ENCODE measurements at regions not wholly inside any gene's neighbourhood (a gene's known extent, or its start where the extent isn't known, plus 50 kb on each side); places are given as distances from the start of the nearest gene placed in this dataset.

GRCh38 chr3:87761341-87761740 is 297.5 kb downstream of the CGGBP1 start:
- H2AFZ ChIP-seq (ENCODE audit: low read length), result no peak overlapping the region
- DNase-seq, result no peak
- no peaks in the 10 kb centered on the region for H3K36me3 ChIP-seq (replicated peaks; ENCODE audit: insufficient read depth, low read length)
- H4K20me1 ChIP-seq (ENCODE audit: insufficient read depth, low read length), result no peaks in the 10 kb centered on the region
- TF ChIP-seq EZH2phosphoT487 (IDR thresholded peaks at IDR 0.05; ENCODE audit: low read length) (no peak), CTCF (IDR thresholded peaks at IDR 0.05; ENCODE audit: low read length) (no peak), EZH2 (optimal IDR thresholded peaks at IDR 0.05; ENCODE audit: low read depth, low read length) (no peak)
- H3K27me3 ChIP-seq (replicated peaks; ENCODE audit: insufficient read depth, low read length), result no peaks in the 10 kb centered on the region
- H3K4me3 ChIP-seq (ENCODE audit: low read length), result no peak overlapping the region
- H3K79me2 ChIP-seq (ENCODE audit: low read length), result no peaks in the 10 kb centered on the region
- no peak overlapping the region for H3K4me2 ChIP-seq (ENCODE audit: low read depth, low read length)
- no peak overlapping the region for H3K27ac ChIP-seq (ENCODE audit: low read length)
- H3K9ac ChIP-seq (ENCODE audit: low read length), result no peak overlapping the region
- H3F3A ChIP-seq (ENCODE audit: insufficient read depth, low read length), result no peaks in the 10 kb centered on the region
- no peaks in the 10 kb centered on the region for H3K9me3 ChIP-seq (replicated peaks; ENCODE audit: insufficient read depth, low read length)
- no peaks in the 10 kb centered on the region for H3K4me1 ChIP-seq (ENCODE audit: low read length)
- H3K9me2 ChIP-seq (replicated peaks; ENCODE audit: insufficient read depth, low read length), result no peaks in the 10 kb centered on the region

GRCh38 chr3:87756616-87757015 is 302.2 kb downstream of the CGGBP1 start:
- Histone ChIP-seq H3K9me2 (replicated peaks; ENCODE audit: insufficient read depth, low read length) (no peaks in the 10 kb centered on the region), H3K9me3 (replicated peaks; ENCODE audit: insufficient read depth, low read length) (no peaks in the 10 kb centered on the region), H4K20me1 (ENCODE audit: insufficient read depth, low read length) (no peaks in the 10 kb centered on the region), H3K4me1 (ENCODE audit: low read length) (no peaks in the 10 kb centered on the region), H3F3A (ENCODE audit: insufficient read depth, low read length) (no peaks in the 10 kb centered on the region), H3K9ac (ENCODE audit: low read length) (no peak overlapping the region), H3K4me3 (ENCODE audit: low read length) (no peak overlapping the region), H3K79me2 (ENCODE audit: low read length) (no peaks in the 10 kb centered on the region), H3K27me3 (replicated peaks; ENCODE audit: insufficient read depth, low read length) (no peaks in the 10 kb centered on the region), H3K36me3 (replicated peaks; ENCODE audit: insufficient read depth, low read length) (no peaks in the 10 kb centered on the region), H2AFZ (ENCODE audit: low read length) (no peak overlapping the region), H3K27ac (ENCODE audit: low read length) (no peak overlapping the region), H3K4me2 (ENCODE audit: low read depth, low read length) (no peak overlapping the region)
- no peak for TF ChIP-seq EZH2 (optimal IDR thresholded peaks at IDR 0.05; ENCODE audit: low read depth, low read length)
- TF ChIP-seq CTCF (IDR thresholded peaks at IDR 0.05; ENCODE audit: low read length), result no peak
- TF ChIP-seq EZH2phosphoT487 (IDR thresholded peaks at IDR 0.05; ENCODE audit: low read length), result no peak
- no peak for DNase-seq

GRCh38 chr3:87755852-87756251 is 303.0 kb downstream of the CGGBP1 start:
- no peak for DNase-seq
- H3K79me2 ChIP-seq (ENCODE audit: low read length), result no peaks in the 10 kb centered on the region
- H3K9me2 ChIP-seq (replicated peaks; ENCODE audit: insufficient read depth, low read length), result no peaks in the 10 kb centered on the region
- H3F3A ChIP-seq (ENCODE audit: insufficient read depth, low read length), result no peaks in the 10 kb centered on the region
- H2AFZ ChIP-seq (ENCODE audit: low read length), result no peak overlapping the region
- H3K27me3 ChIP-seq (replicated peaks; ENCODE audit: insufficient read depth, low read length), result no peaks in the 10 kb centered on the region
- TF ChIP-seq CTCF (IDR thresholded peaks at IDR 0.05; ENCODE audit: low read length) (no peak), EZH2 (optimal IDR thresholded peaks at IDR 0.05; ENCODE audit: low read depth, low read length) (no peak), EZH2phosphoT487 (IDR thresholded peaks at IDR 0.05; ENCODE audit: low read length) (no peak)
- H3K4me1 ChIP-seq (ENCODE audit: low read length), result no peaks in the 10 kb centered on the region
- H3K4me2 ChIP-seq (ENCODE audit: low read depth, low read length), result no peak overlapping the region
- no peak overlapping the region for H3K27ac ChIP-seq (ENCODE audit: low read length)
- no peaks in the 10 kb centered on the region for H3K9me3 ChIP-seq (replicated peaks; ENCODE audit: insufficient read depth, low read length)
- no peak overlapping the region for H3K4me3 ChIP-seq (ENCODE audit: low read length)
- no peak overlapping the region for H3K9ac ChIP-seq (ENCODE audit: low read length)
- H3K36me3 ChIP-seq (replicated peaks; ENCODE audit: insufficient read depth, low read length), result no peaks in the 10 kb centered on the region
- H4K20me1 ChIP-seq (ENCODE audit: insufficient read depth, low read length), result no peaks in the 10 kb centered on the region
